T-helper 17 cell (primary cell): ENCODE measurements at regions not wholly inside any gene's neighbourhood (a gene's known extent, or its start where the extent isn't known, plus 50 kb on each side); places are given as distances from the start of the nearest gene placed in this dataset.

Source experiments
- ATAC-seq: fragments of 150-1000 bp; cut with Tn5 transposase; 2 replicates; pipeline ENCODE4 v1.10.0; 2021; ENCODE audit warnings: mild to moderate bottlenecking, moderate library complexity
- DNase-seq, 3 donors: peaks; one replicate each; pipeline versions ENCODE4 v3.0.0 to v3.0.0-alpha.2; 2020 to 2021
- H3K9me3 ChIP-seq: one replicate; pipeline ENCODE4 v1.7.0; 2013; ENCODE audit warnings: low read length, mild to moderate bottlenecking; ENCODE audit not compliant: control insufficient read depth, poor library complexity, severe bottlenecking
- H3K27ac Mint-ChIP-seq: one replicate; pipeline ENCODE4 v1.8.0; 2022; ENCODE audit warnings: mild to moderate bottlenecking, moderate library complexity, mixed read lengths
- H3K27me3 Mint-ChIP-seq: one replicate; pipeline ENCODE4 v1.8.0; 2022; ENCODE audit warnings: mixed read lengths
- H3K36me3 Mint-ChIP-seq: one replicate; pipeline ENCODE4 v1.8.0; 2022; ENCODE audit warnings: low read depth, mixed read lengths
- H3K4me1 Mint-ChIP-seq: one replicate; pipeline ENCODE4 v1.8.0; 2022; ENCODE audit warnings: mild to moderate bottlenecking, mixed read lengths
- H3K4me3 Mint-ChIP-seq: one replicate; pipeline ENCODE4 v1.8.0; 2022; ENCODE audit warnings: mild to moderate bottlenecking, moderate library complexity, mixed read lengths

- Mint-ChIP-seq H3K36me3 (no peaks in the 10 kb centered on the region), H3K4me1 (no peaks in the 10 kb centered on the region), H3K27me3 (peaks cover 5% of the 10 kb centered on the region), H3K4me3 (no peak overlapping the region), H3K27ac (no peak overlapping the region)
- no peak for DNase-seq
- no peak for ATAC-seq
- no peaks in the 10 kb centered on the region for H3K9me3 ChIP-seq
These were observed 112.8 kb upstream of the MAP4K3 start for GRCh38 chr2:39549718-39550464.

GRCh38 chr2:39550701-39551285 lies 113.7 kb upstream of the MAP4K3 start:
- Mint-ChIP-seq H3K36me3 (no peaks in the 10 kb centered on the region), H3K27me3 (peaks cover 5% of the 10 kb centered on the region), H3K27ac (no peak overlapping the region), H3K4me3 (no peak overlapping the region), H3K4me1 (no peaks in the 10 kb centered on the region)
- DNase-seq = no peak
- no peak for ATAC-seq
- H3K9me3 ChIP-seq = no peaks in the 10 kb centered on the region

GRCh38 chr2:39558906-39559305 lies 106.8 kb upstream of the TMEM178A start:
- H3K27me3 Mint-ChIP-seq = no peaks in the 10 kb centered on the region
- DNase-seq = no peak
- no peaks in the 10 kb centered on the region for H3K9me3 ChIP-seq
- H3K4me1 Mint-ChIP-seq = no peaks in the 10 kb centered on the region
- H3K36me3 Mint-ChIP-seq = peaks cover 3% of the 10 kb centered on the region
- no peak for ATAC-seq
- no peak overlapping the region for H3K4me3 Mint-ChIP-seq
- no peak overlapping the region for H3K27ac Mint-ChIP-seq

GRCh38 chr2:39563572-39563971 lies 102.1 kb upstream of the TMEM178A start:
- DNase-seq (no peak), ATAC-seq (no peak)
- no peaks in the 10 kb centered on the region for H3K9me3 ChIP-seq
- Mint-ChIP-seq H3K27ac (no peak overlapping the region), H3K4me3 (no peak overlapping the region), H3K27me3 (no peaks in the 10 kb centered on the region), H3K36me3 (no peaks in the 10 kb centered on the region), H3K4me1 (no peaks in the 10 kb centered on the region)

DNA sequence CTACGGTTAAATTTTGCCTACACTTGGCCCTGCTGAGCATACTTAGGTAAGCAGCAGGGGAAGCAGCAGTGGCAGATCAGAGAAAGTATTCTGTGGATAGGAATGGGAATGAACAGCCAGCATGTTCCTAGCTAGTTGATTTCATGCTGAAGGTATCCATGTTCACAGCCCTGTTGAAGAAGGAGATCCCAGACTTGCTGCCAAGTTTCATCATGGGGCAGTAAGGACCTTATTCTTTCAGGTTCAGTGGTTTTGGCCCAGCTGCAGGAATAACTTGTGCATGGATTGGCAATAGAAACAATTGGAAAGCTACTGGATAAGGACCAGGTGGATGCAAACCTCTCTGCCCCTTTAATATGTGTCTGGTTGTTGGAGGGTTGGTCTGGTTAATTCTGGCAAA lies 98.2 kb upstream of the TMEM178A start:
- Mint-ChIP-seq H3K27me3 (no peaks in the 10 kb centered on the region), H3K4me1 (no peaks in the 10 kb centered on the region), H3K4me3 (no peak overlapping the region), H3K27ac (no peak overlapping the region), H3K36me3 (no peaks in the 10 kb centered on the region)
- H3K9me3 ChIP-seq = no peaks in the 10 kb centered on the region
- no peak for ATAC-seq
- no peak for DNase-seq

- no peak for ATAC-seq
- no peaks in the 10 kb centered on the region for H3K9me3 ChIP-seq
- no peak overlapping the region for H3K4me3 Mint-ChIP-seq
- DNase-seq = no peak
- no peaks in the 10 kb centered on the region for H3K36me3 Mint-ChIP-seq
- no peak overlapping the region for H3K27ac Mint-ChIP-seq
- H3K4me1 Mint-ChIP-seq = no peaks in the 10 kb centered on the region
- no peaks in the 10 kb centered on the region for H3K27me3 Mint-ChIP-seq
These were observed 97.6 kb upstream of the TMEM178A start for GRCh38 chr2:39568116-39568515.

DNA sequence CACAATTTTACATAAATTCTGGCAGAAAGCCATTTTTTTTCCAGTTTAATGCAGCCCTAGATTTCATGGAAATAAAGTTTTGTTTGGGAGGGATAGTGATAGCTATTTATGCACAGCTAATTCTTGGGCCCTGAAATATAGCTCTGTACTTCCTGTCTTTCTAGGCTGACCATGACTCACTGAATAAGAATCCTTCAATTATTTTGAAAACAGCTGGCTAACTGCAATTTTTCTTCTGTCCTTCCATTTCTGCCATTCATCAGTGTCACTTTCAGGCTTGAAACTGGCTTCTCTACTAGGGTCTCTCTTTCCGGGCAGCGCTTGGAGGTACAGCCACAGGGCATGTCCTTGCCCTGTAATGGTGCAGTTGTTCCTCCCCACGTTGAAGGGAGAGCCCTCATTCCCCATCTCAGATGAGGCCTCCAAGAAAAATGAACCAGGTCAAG lies 97.1 kb upstream of the TMEM178A start:
- Mint-ChIP-seq H3K36me3 (no peaks in the 10 kb centered on the region), H3K4me1 (no peaks in the 10 kb centered on the region), H3K27ac (no peak overlapping the region), H3K4me3 (no peak overlapping the region), H3K27me3 (no peaks in the 10 kb centered on the region)
- H3K9me3 ChIP-seq = no peaks in the 10 kb centered on the region
- no peak for ATAC-seq
- DNase-seq = no peak

- H3K4me3 Mint-ChIP-seq = no peak overlapping the region
- no peak overlapping the region for H3K27ac Mint-ChIP-seq
- H3K9me3 ChIP-seq = no peaks in the 10 kb centered on the region
- H3K4me1 Mint-ChIP-seq = no peaks in the 10 kb centered on the region
- no peak for DNase-seq
- H3K27me3 Mint-ChIP-seq = no peaks in the 10 kb centered on the region
- ATAC-seq = no peak
- H3K36me3 Mint-ChIP-seq = no peaks in the 10 kb centered on the region
These were observed 95.6 kb upstream of the TMEM178A start for GRCh38 chr2:39570130-39570555.

- no peak overlapping the region for H3K27ac Mint-ChIP-seq
- H3K4me1 Mint-ChIP-seq = no peaks in the 10 kb centered on the region
- DNase-seq = no peak
- H3K36me3 Mint-ChIP-seq = no peaks in the 10 kb centered on the region
- H3K27me3 Mint-ChIP-seq = no peaks in the 10 kb centered on the region
- H3K9me3 ChIP-seq = no peaks in the 10 kb centered on the region
- no peak overlapping the region for H3K4me3 Mint-ChIP-seq
- ATAC-seq = no peak
These were observed 95.1 kb upstream of the TMEM178A start for GRCh38 chr2:39570614-39571013.

- Mint-ChIP-seq H3K4me3 (no peak overlapping the region), H3K4me1 (no peaks in the 10 kb centered on the region), H3K27ac (no peak overlapping the region), H3K36me3 (no peaks in the 10 kb centered on the region), H3K27me3 (no peaks in the 10 kb centered on the region)
- ATAC-seq (no peak), DNase-seq (no peak)
- H3K9me3 ChIP-seq = no peaks in the 10 kb centered on the region
These were observed 94.5 kb upstream of the TMEM178A start for GRCh38 chr2:39571111-39571731.

DNA sequence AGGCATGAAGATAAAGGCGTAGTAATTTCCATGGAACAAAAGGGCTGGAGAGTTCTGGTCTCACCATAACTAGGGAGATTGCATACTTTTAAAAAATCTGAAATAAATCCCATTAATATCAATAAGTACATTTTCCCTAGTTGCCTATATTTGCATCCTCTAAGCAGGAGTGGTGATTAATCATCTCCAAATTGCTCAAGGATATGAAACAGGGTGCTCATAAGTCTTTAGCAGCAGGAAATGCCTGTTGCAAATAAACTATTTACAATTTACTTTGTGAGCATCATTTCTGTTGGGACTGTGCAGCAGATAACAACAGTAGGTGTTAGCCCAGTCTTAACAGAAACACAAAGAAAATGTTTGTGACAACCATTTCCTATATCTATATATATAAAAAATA lies 92.4 kb upstream of the TMEM178A start:
- H3K4me3 Mint-ChIP-seq = no peak overlapping the region
- H3K9me3 ChIP-seq = no peaks in the 10 kb centered on the region
- DNase-seq (no peak), ATAC-seq (no peak)
- H3K27ac Mint-ChIP-seq = no peak overlapping the region
- H3K4me1 Mint-ChIP-seq = no peaks in the 10 kb centered on the region
- H3K27me3 Mint-ChIP-seq = no peaks in the 10 kb centered on the region
- no peaks in the 10 kb centered on the region for H3K36me3 Mint-ChIP-seq

- H3K36me3 Mint-ChIP-seq = peaks cover 2% of the 10 kb centered on the region
- no peak overlapping the region for H3K4me3 Mint-ChIP-seq
- no peaks in the 10 kb centered on the region for H3K4me1 Mint-ChIP-seq
- H3K27me3 Mint-ChIP-seq = peaks cover 5% of the 10 kb centered on the region
- no peak for DNase-seq
- ATAC-seq = no peak
- H3K9me3 ChIP-seq = no peaks in the 10 kb centered on the region
- no peak overlapping the region for H3K27ac Mint-ChIP-seq
These were observed 83.9 kb upstream of the TMEM178A start for GRCh38 chr2:39581866-39582265.

GRCh38 chr2:39583213-39583612 lies 82.5 kb upstream of the TMEM178A start:
- no peak overlapping the region for H3K27ac Mint-ChIP-seq
- DNase-seq (no peak), ATAC-seq (no peak)
- no peaks in the 10 kb centered on the region for H3K4me1 Mint-ChIP-seq
- H3K9me3 ChIP-seq = no peaks in the 10 kb centered on the region
- peaks cover 5% of the 10 kb centered on the region for H3K27me3 Mint-ChIP-seq
- no peak overlapping the region for H3K4me3 Mint-ChIP-seq
- H3K36me3 Mint-ChIP-seq = peaks cover 2% of the 10 kb centered on the region

DNA sequence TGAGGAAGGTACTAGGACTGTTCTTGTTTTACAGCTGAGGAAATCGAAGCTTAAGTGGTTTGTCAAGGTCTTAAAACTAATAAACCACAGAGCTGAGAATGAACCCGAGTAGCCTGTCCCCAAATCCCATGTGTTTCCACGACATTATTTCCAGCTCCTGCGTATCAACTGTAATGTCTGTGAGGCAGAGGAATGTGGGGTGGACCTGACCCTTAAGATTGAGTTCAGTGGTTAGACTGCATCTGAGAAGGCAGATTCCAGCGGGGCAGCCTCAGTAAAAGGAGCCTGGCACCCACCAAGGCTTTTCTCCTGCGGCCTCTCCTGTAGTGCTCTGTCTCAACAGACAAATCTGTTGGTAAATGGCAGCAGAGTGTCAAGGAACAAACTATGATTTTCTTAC lies 81.9 kb upstream of the TMEM178A start:
- no peak for ATAC-seq
- no peaks in the 10 kb centered on the region for H3K4me1 Mint-ChIP-seq
- H3K4me3 Mint-ChIP-seq = no peak overlapping the region
- peaks cover 5% of the 10 kb centered on the region for H3K27me3 Mint-ChIP-seq
- no peaks in the 10 kb centered on the region for H3K9me3 ChIP-seq
- peaks cover 2% of the 10 kb centered on the region for H3K36me3 Mint-ChIP-seq
- no peak overlapping the region for H3K27ac Mint-ChIP-seq
- no peak for DNase-seq
